ENCODE measurements at regions not wholly inside any gene's neighbourhood (a gene's known extent, or its start where the extent isn't known, plus 50 kb on each side); places are given as distances from the start of the nearest gene placed in this dataset.

- TF ChIP-seq ATF2 (IDR thresholded peaks at IDR 0.05; ENCODE audit: low read length): no peak
- no peak for TF ChIP-seq CHD7 (IDR thresholded peaks at IDR 0.05; ENCODE audit: insufficient replicate concordance, low read length)
- TF ChIP-seq CBX5 (IDR thresholded peaks at IDR 0.05; ENCODE audit: low read depth, low read length): no peak
Measured at GRCh38 chr6:66931787-66932186, 1224.8 kb upstream of the EYS start (continued).

Data from H1 (cell line).